B cell (primary cell): ENCODE measurements at regions not wholly inside any gene's neighbourhood (a gene's known extent, or its start where the extent isn't known, plus 50 kb on each side); places are given as distances from the start of the nearest gene placed in this dataset.

Experiments
- ATAC-seq: fragments of 200-7000 bp; cut with Tn5 transposase; one replicate; pipeline ENCODE4 v1.10.0; 2021; ENCODE audit warnings: low read depth, mild to moderate bottlenecking, moderate number of reproducible peaks, moderate library complexity
- CTCF ChIA-PET: fragments of 350-600 bp; sonication (Branson Sonifier 250); formaldehyde crosslinking; loops from one replicate; lab custom pipeline; 2021; ENCODE audit warnings: antibody characterized with exemption, inconsistent platforms; lab: Charles Lee
- POLR2A ChIA-PET: fragments of 350-600 bp; sonication (Branson Sonifier 250); formaldehyde crosslinking; loops from one replicate; lab custom pipeline; 2021; ENCODE audit warnings: antibody characterized with exemption; lab: Charles Lee
- DNase-seq: peaks from one replicate; pipeline ENCODE4 v3.0.0; 2013
- H2AFZ ChIP-seq: 2 replicates; pipeline ENCODE4 v1.6.1; 2012; ENCODE audit warnings: mild to moderate bottlenecking, low read depth, low read length; ENCODE audit not compliant: insufficient read depth, poor library complexity, severe bottlenecking
- H3K27ac ChIP-seq, 2 donors: 1 replicate in 1 of 2; 2 replicates in 1 of 2; pipeline ENCODE4 v1.5.1; 2012 to 2013; ENCODE audit warnings: low read length in 2 of 2, mild to moderate bottlenecking in 2 of 2, moderate library complexity in 1 of 2
- H3K27me3 ChIP-seq, 4 experiments: fragments of 200-600 bp in 1 of 4; sonication (generic) in 1 of 4; replicated peaks in 1 of 4; 1 replicate in 2 of 4; 2 replicates in 2 of 4; pipeline versions ENCODE4 v1.6.1 to v1.7.0; 2013 to 2016; ENCODE audit warnings: low read length in 3 of 4, mild to moderate bottlenecking in 2 of 4, mixed read lengths in 1 of 4, moderate library complexity in 1 of 4; ENCODE audit not compliant: insufficient read depth in 4 of 4, control insufficient read depth in 3 of 4; ENCODE audit errors: control extremely low read depth in 1 of 4
- H3K36me3 ChIP-seq, 2 experiments: replicated peaks in 1 of 2; 1 replicate in 1 of 2; 2 replicates in 1 of 2; pipeline versions ENCODE4 v1.6.1 to v1.7.1; 2013; ENCODE audit warnings: low read length in 1 of 2; ENCODE audit not compliant: insufficient read depth in 2 of 2, control insufficient read depth in 1 of 2; ENCODE audit errors: control extremely low read depth in 1 of 2, extremely low read depth in 1 of 2
- H3K4me1 ChIP-seq, 2 donors: fragments of 200-600 bp in 1 of 2; sonication (generic) in 1 of 2; 1 replicate in 1 of 2; 2 replicates in 1 of 2; pipeline versions ENCODE4 v1.5.1 to v1.6.1; 2013 to 2017; ENCODE audit warnings: low read length in 2 of 2; ENCODE audit not compliant: control insufficient read depth in 2 of 2, insufficient read depth in 2 of 2
- H3K4me2 ChIP-seq: replicated peaks from 2 replicates; pipeline ENCODE3; 2012; ENCODE audit warnings: mild to moderate bottlenecking, low read depth, low read length; ENCODE audit not compliant: poor library complexity, severe bottlenecking
- H3K4me3 ChIP-seq, 5 experiments: fragments of 200-600 bp in 1 of 5; sonication (generic) in 1 of 5; 1 replicate in 3 of 5; 2 replicates in 2 of 5; pipeline versions ENCODE4 v1.5.1 to v1.7.0; 2011 to 2016; ENCODE audit warnings: low read length in 4 of 5, mild to moderate bottlenecking in 4 of 5, low read depth in 2 of 5, control low read depth in 1 of 5, moderate library complexity in 1 of 5; ENCODE audit not compliant: insufficient read depth in 1 of 5; ENCODE audit errors: control extremely low read depth in 1 of 5, extremely low read depth in 1 of 5
- H3K79me2 ChIP-seq: fragments of 200-600 bp; sonication (generic); one replicate; pipeline ENCODE4 v1.6.0; 2016; ENCODE audit warnings: low read length; ENCODE audit not compliant: control insufficient read depth, insufficient read depth
- H3K9ac ChIP-seq: fragments of 200-600 bp; sonication (generic); 2 replicates; pipeline ENCODE4 v1.6.1; 2017; ENCODE audit warnings: mild to moderate bottlenecking, low read length, moderate library complexity
- H3K9me3 ChIP-seq, 3 donors: one replicate each; pipeline versions ENCODE4 v1.6.1 to v1.7.1; 2013; ENCODE audit warnings: low read length in 2 of 3; ENCODE audit not compliant: control insufficient read depth in 2 of 3, insufficient read depth in 1 of 3; ENCODE audit errors: control extremely low read depth in 1 of 3
- H4K20me1 ChIP-seq: 2 replicates; pipeline ENCODE4 v1.6.0; 2012; ENCODE audit warnings: mild to moderate bottlenecking, low read length; ENCODE audit not compliant: insufficient read depth, control insufficient read depth, poor library complexity, severe bottlenecking
- H3K27ac Mint-ChIP-seq: one replicate; pipeline ENCODE4 v1.8.0; 2021; ENCODE audit warnings: mixed read lengths
- H3K27me3 Mint-ChIP-seq: one replicate; pipeline ENCODE4 v1.8.0; 2021; ENCODE audit warnings: mixed read lengths
- H3K4me1 Mint-ChIP-seq: one replicate; pipeline ENCODE4 v1.8.0; 2021; ENCODE audit warnings: mixed read lengths
- H3K4me3 Mint-ChIP-seq: one replicate; pipeline ENCODE4 v1.8.0; 2021; ENCODE audit warnings: mixed read lengths
- H3K9me3 Mint-ChIP-seq: one replicate; pipeline ENCODE4 v1.8.0; 2022; ENCODE audit warnings: mixed read lengths; ENCODE audit not compliant: insufficient read depth
- CTCF ChIP-seq: fragments of 200-600 bp; IDR thresholded peaks from one replicate; pipeline ENCODE4 v1.8.0; 2022; ENCODE audit warnings: antibody characterized with exemption, mild to moderate bottlenecking
- EZH2 ChIP-seq: IDR thresholded peaks from 2 replicates; pipeline ENCODE4 v1.6.1; 2012; ENCODE audit warnings: borderline replicate concordance, low read depth, mild to moderate bottlenecking, moderate library complexity, low read length; ENCODE audit not compliant: insufficient read depth, poor library complexity, severe bottlenecking
- WGBS: methylation state at CpG from one replicate; pipeline ENCODE4 v1.1.5; 2013; ENCODE audit warnings: missing lambda C conversion rate; ENCODE audit not compliant: insufficient coverage; 5-methylcytosine and 5-hydroxymethylcytosine counted together
- intact Hi-C: fragments of 100-400 bp; cut with micrococcal nuclease; formaldehyde crosslinking; loops from one replicate; pipeline ENCODE4 v1.10.0; 2022

GRCh38 chr10:9615189-9615588 lies 1402.5 kb upstream of the CELF2 start:
- no peaks in the 10 kb centered on the region for H3K4me1 ChIP-seq
- no peak overlapping the region for H3K4me3 ChIP-seq
- ChIA-PET CTCF (no interaction called here), POLR2A (no interaction called here)
- H3K36me3 ChIP-seq, result no peaks in the 10 kb centered on the region
- no peak overlapping the region for H3K4me2 ChIP-seq
- no CpG with 5 or more reads among the region's 3 CpGs for WGBS
- no peaks in the 10 kb centered on the region for H3K27me3 Mint-ChIP-seq
- H3K9me3 Mint-ChIP-seq, result peaks cover 2% of the 10 kb centered on the region
- H3K4me3 Mint-ChIP-seq, result no peak overlapping the region
- H2AFZ ChIP-seq, result no peak overlapping the region
- no peak overlapping the region for H3K27ac Mint-ChIP-seq
- no peak for ATAC-seq
- no peak overlapping the region for H3K9ac ChIP-seq
- H3K4me1 Mint-ChIP-seq, result no peaks in the 10 kb centered on the region
- no peaks in the 10 kb centered on the region for H3K79me2 ChIP-seq
- no peaks in the 10 kb centered on the region for H3K27me3 ChIP-seq
- peaks cover 0 to 1% (median 0%) of the 10 kb centered on the region in 3 donors for H3K9me3 ChIP-seq
- H3K27ac ChIP-seq, result no peak overlapping the region
- H4K20me1 ChIP-seq, result no peaks in the 10 kb centered on the region
- DNase-seq, result no peak
- TF ChIP-seq EZH2, result no peak
- no peak for TF ChIP-seq CTCF
- intact Hi-C loops, result no loop called here

DNA sequence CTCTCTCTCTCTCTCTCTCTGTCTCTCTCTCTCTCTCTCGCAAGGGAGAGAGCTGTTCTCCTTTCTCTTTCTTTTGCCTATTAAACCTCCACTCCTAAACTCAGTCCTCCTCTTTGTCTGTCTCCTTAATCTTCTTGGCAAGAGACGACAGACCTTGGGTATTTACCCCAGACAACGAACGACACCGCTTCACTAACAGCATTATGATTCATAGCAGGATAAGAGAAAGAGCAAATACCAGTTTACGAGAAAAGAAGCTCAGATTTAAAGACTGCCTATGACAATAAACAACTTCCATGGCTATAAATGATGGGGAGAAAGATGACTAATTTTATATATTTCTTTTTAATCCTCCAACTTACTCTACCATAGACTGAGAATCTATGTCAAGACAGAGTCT lies 1396.5 kb upstream of the CELF2 start:
- Mint-ChIP-seq H3K4me1 (no peaks in the 10 kb centered on the region), H3K9me3 (peaks cover 2% of the 10 kb centered on the region), H3K27ac (no peak overlapping the region), H3K27me3 (no peaks in the 10 kb centered on the region), H3K4me3 (no peak overlapping the region)
- POLR2A ChIA-PET, result no interaction called here
- Histone ChIP-seq H3K27ac (no peak overlapping the region), H3K36me3 (no peaks in the 10 kb centered on the region), H3K4me2 (no peak overlapping the region), H3K79me2 (no peaks in the 10 kb centered on the region), H3K9me3 (peaks cover 0 to 1% (median 0%) of the 10 kb centered on the region in 3 donors), H3K4me1 (no peaks in the 10 kb centered on the region), H4K20me1 (no peaks in the 10 kb centered on the region), H3K9ac (no peak overlapping the region), H2AFZ (no peak overlapping the region), H3K4me3 (no peak overlapping the region), H3K27me3 (no peaks in the 10 kb centered on the region)
- intact Hi-C loops, result no loop called here
- WGBS, result 100% methylated on average over 1 of the region's 6 CpGs
- ATAC-seq (no peak), DNase-seq (no peak)
- TF ChIP-seq EZH2, result no peak
- TF ChIP-seq CTCF, result no peak
- CTCF ChIA-PET, result no interaction called here
